Fibroblast of villous mesenchyme (primary cell): ENCODE measurements at regions not wholly inside any gene's neighbourhood (a gene's known extent, or its start where the extent isn't known, plus 50 kb on each side); places are given as distances from the start of the nearest gene placed in this dataset.

Experiments
- DNase-seq: peaks from one replicate; pipeline ENCODE4 v3.0.0-alpha.2; 2010; ENCODE audit warnings: low read depth
- H3K4me3 ChIP-seq: 2 replicates; pipeline ENCODE4 v1.5.1; 2011; ENCODE audit warnings: low read depth, mild to moderate bottlenecking, low read length
- CTCF ChIP-seq: IDR thresholded peaks from 2 replicates; pipeline ENCODE4 v1.5.1; 2012; ENCODE audit warnings: low read depth, mild to moderate bottlenecking, low read length; ENCODE audit not compliant: insufficient read depth

GRCh38 chr1:104856518-104856917 is 1106.8 kb downstream of the AMY1C start:
- no peak overlapping the region for H3K4me3 ChIP-seq
- TF ChIP-seq CTCF, result no peak
- DNase-seq, result no peak

GRCh38 chr1:104868794-104869193 is 1119.1 kb downstream of the AMY1C start:
- TF ChIP-seq CTCF, result no peak
- no peak for DNase-seq
- H3K4me3 ChIP-seq, result no peak overlapping the region

GRCh38 chr1:104874044-104874443 is 1124.3 kb downstream of the AMY1C start:
- no peak for TF ChIP-seq CTCF
- DNase-seq, result no peak
- no peak overlapping the region for H3K4me3 ChIP-seq

- DNase-seq, result no peak
- TF ChIP-seq CTCF, result no peak
- no peak overlapping the region for H3K4me3 ChIP-seq
Measured at GRCh38 chr1:104878203-104878909, 1128.7 kb downstream of the AMY1C start.

- no peak for TF ChIP-seq CTCF
- DNase-seq, result no peak
- H3K4me3 ChIP-seq, result no peak overlapping the region
Measured at GRCh38 chr1:104884939-104885338, 1135.2 kb downstream of the AMY1C start.

- no peak for DNase-seq
- no peak overlapping the region for H3K4me3 ChIP-seq
- TF ChIP-seq CTCF, result no peak
Measured at GRCh38 chr1:104905322-104905721, 1155.6 kb downstream of the AMY1C start.

GRCh38 chr1:104906141-104906540 is 1156.4 kb downstream of the AMY1C start:
- no peak overlapping the region for H3K4me3 ChIP-seq
- DNase-seq, result no peak
- no peak for TF ChIP-seq CTCF
